ENCODE measurements at regions not wholly inside any gene's neighbourhood (a gene's known extent, or its start where the extent isn't known, plus 50 kb on each side); places are given as distances from the start of the nearest gene placed in this dataset.

- TF ChIP-seq CTCF (IDR thresholded peaks at IDR 0.05; ENCODE audit: low read depth, low read length, poor library complexity, severe bottlenecking) (no peak), EZH2phosphoT487 (IDR thresholded peaks at IDR 0.05; ENCODE audit: borderline replicate concordance, low read length) (no peak)
Measured at GRCh38 chr15:25930931-25931330, 67.8 kb upstream of the ATP10A start.
